K562 (cell line): ENCODE measurements at regions not wholly inside any gene's neighbourhood (a gene's known extent, or its start where the extent isn't known, plus 50 kb on each side); places are given as distances from the start of the nearest gene placed in this dataset.

Source experiments
- ATAC-seq: fragments of 200-7000 bp; cut with Tn5 transposase; 3 replicates; pipeline ENCODE4 v1.9.1; 2020; ENCODE audit warnings: moderate library complexity
- BruUV-seq: library from RNA; stranded (reverse); fragments of 400-500 nt; replicated peaks from 2 replicates; lab custom pipeline; 2021; lab: Mats Ljungman, UMichigan
- CTCF ChIA-PET: fragments of 300-600 bp; formaldehyde crosslinking; extraction: SDS; loops from one replicate; lab custom pipeline; 2021; ENCODE audit warnings: low intra/inter-chr PET ratio; lab: Yijun Ruan, JAX
- POLR2A ChIA-PET: fragments of 300-600, 350-650 bp; sonication (Branson Sonifier 250); formaldehyde crosslinking; extraction: SDS; loops from one replicate; lab custom pipeline; 2021; ENCODE audit warnings: antibody characterized with exemption, inconsistent platforms; lab: Yijun Ruan, JAX
- DNase-seq, 4 experiments: peaks; one replicate each; pipeline versions ENCODE4 v3.0.0 to v3.0.0-alpha.2; 2011 to 2018; ENCODE audit warnings: low spot score in 3 of 4, mixed read lengths in 3 of 4; ENCODE audit errors: extremely low read depth in 1 of 4
- FAIRE-seq: peaks from 2 replicates; lab custom pipeline; 2011; peaks lifted over from hg19 to GRCh38; lab: Jason Lieb, UNC
- H2AFZ ChIP-seq: 2 replicates; pipeline ENCODE4 v1.6.0; 2011; ENCODE audit warnings: low read depth, low read length, control low read depth, inconsistent platforms
- H3K27ac ChIP-seq: fragments of 200-600 bp; 3 replicates; pipeline ENCODE4 v1.8.0; 2011; ENCODE audit warnings: low read depth, mild to moderate bottlenecking, control low read depth, inconsistent platforms, low read length, moderate library complexity, mixed read lengths; ENCODE audit errors: extremely low read depth
- H3K27me3 ChIP-seq, 2 experiments: fragments of 300-600 bp in 1 of 2; 2 replicates in 1 of 2; 3 replicates in 1 of 2; pipeline versions ENCODE4 v1.6.0 to v1.8.0; 2011; ENCODE audit warnings: inconsistent platforms in 2 of 2, low read length in 2 of 2, mild to moderate bottlenecking in 1 of 2, mixed read lengths in 1 of 2, moderate library complexity in 1 of 2; ENCODE audit not compliant: control insufficient read depth in 2 of 2, insufficient read depth in 2 of 2
- H3K36me3 ChIP-seq: fragments of 300-600 bp; 3 replicates; pipeline ENCODE4 v1.8.0; 2011; ENCODE audit warnings: mild to moderate bottlenecking, low read length, inconsistent platforms; ENCODE audit not compliant: control insufficient read depth, insufficient read depth
- H3K4me1 ChIP-seq, 2 experiments: fragments of 200-600 bp in 1 of 2; replicated peaks in 1 of 2; 2 replicates in 1 of 2; 3 replicates in 1 of 2; pipeline versions ENCODE4 v1.5.1 to v1.8.0; 2011; ENCODE audit warnings: inconsistent platforms in 2 of 2, low read length in 2 of 2, mild to moderate bottlenecking in 1 of 2, mixed read lengths in 1 of 2, moderate library complexity in 1 of 2; ENCODE audit not compliant: control insufficient read depth in 2 of 2, insufficient read depth in 2 of 2
- H3K4me2 ChIP-seq: 2 replicates; pipeline ENCODE4 v1.6.1; 2011; ENCODE audit warnings: low read length, control low read depth, inconsistent platforms, mixed read lengths; ENCODE audit not compliant: insufficient read depth
- H3K4me3 ChIP-seq: fragments of 200-600 bp; sonication (generic), shearing (Covaris generic); 2 replicates; pipeline ENCODE4 v1.5.1; 2016; ENCODE audit warnings: control low read depth, inconsistent platforms
- H3K79me2 ChIP-seq: fragments of 200-600 bp; 3 replicates; pipeline ENCODE4 v1.8.0; 2011; ENCODE audit warnings: low read length, inconsistent platforms; ENCODE audit not compliant: control insufficient read depth, insufficient read depth
- H3K9ac ChIP-seq, 2 experiments: 2 replicates each; pipeline versions ENCODE4 v1.6.0 to v1.6.1; 2011; ENCODE audit warnings: low read depth in 2 of 2, low read length in 2 of 2, control low read depth in 1 of 2, inconsistent platforms in 1 of 2, mild to moderate bottlenecking in 1 of 2, mixed read lengths in 1 of 2; ENCODE audit not compliant: insufficient read depth in 1 of 2
- H3K9me1 ChIP-seq: one replicate; pipeline ENCODE4 v1.6.0; 2011; ENCODE audit warnings: inconsistent platforms, mild to moderate bottlenecking, low read length, moderate library complexity; ENCODE audit not compliant: control insufficient read depth, insufficient read depth
- H3K9me3 ChIP-seq: replicated peaks from 2 replicates; pipeline ENCODE4 v1.5.1; 2011; ENCODE audit warnings: low read depth, low read length, inconsistent platforms; ENCODE audit not compliant: control insufficient read depth, insufficient read depth
- H4K20me1 ChIP-seq: replicated peaks from 2 replicates; pipeline ENCODE4 v1.6.1; 2011; ENCODE audit warnings: low read length, inconsistent platforms, mixed read lengths; ENCODE audit not compliant: control insufficient read depth, insufficient read depth
- PCBP2 ChIP-seq: fragments of 200-400 bp; formaldehyde crosslinking; IDR thresholded peaks from 2 replicates; pipeline ENCODE4 v1.6.1; 2018; ENCODE audit warnings: low read length, low read depth, mild to moderate bottlenecking, moderate library complexity; ENCODE audit not compliant: poor library complexity, severe bottlenecking
- RBM39 ChIP-seq: fragments of 200-400 bp; formaldehyde crosslinking; optimal IDR thresholded peaks from 2 replicates; pipeline ENCODE3; 2018; ENCODE audit warnings: low read depth, low read length
- SAFB2 ChIP-seq: fragments of 200-400 bp; formaldehyde crosslinking; IDR thresholded peaks from 2 replicates; pipeline ENCODE4 v1.6.1; 2018; ENCODE audit warnings: borderline replicate concordance, low read length, low read depth, moderate library complexity; ENCODE audit not compliant: severe bottlenecking
- WGBS: fragments of 100-300 bp; shearing (Covaris generic); methylation state at CpG from one replicate; pipeline ENCODE4 v1.1.6; 2016; ENCODE audit warnings: low coverage, mixed read lengths; ENCODE audit not compliant: insufficient coverage; ENCODE audit errors: missing lambda C conversion rate; 5-methylcytosine and 5-hydroxymethylcytosine counted together
- in situ Hi-C: fragments of 300-500 bp; cut with MboI; formaldehyde crosslinking; loops from 4 replicates; pipeline ENCODE4 v1.15.0; 2018; ENCODE audit warnings: inconsistent platforms, mixed read lengths
- intact Hi-C: fragments of 100-400 bp; cut with micrococcal nuclease; formaldehyde crosslinking; loops from 2 replicates; pipeline ENCODE4 v1.14.2; 2022
- TF ChIP-seq, protein P1 (sequence below): sonication (generic); IDR thresholded peaks from 2 replicates; pipeline ENCODE4 v1.6.1; 2016
- TF ChIP-seq, protein P2 (sequence below): fragments of 200-800 bp; sonication (Bioruptor generic); IDR thresholded peaks from 2 replicates; pipeline ENCODE4 v1.6.1; 2017; ENCODE audit warnings: missing genetic modification characterization, missing compliant biosample characterization

DNA sequence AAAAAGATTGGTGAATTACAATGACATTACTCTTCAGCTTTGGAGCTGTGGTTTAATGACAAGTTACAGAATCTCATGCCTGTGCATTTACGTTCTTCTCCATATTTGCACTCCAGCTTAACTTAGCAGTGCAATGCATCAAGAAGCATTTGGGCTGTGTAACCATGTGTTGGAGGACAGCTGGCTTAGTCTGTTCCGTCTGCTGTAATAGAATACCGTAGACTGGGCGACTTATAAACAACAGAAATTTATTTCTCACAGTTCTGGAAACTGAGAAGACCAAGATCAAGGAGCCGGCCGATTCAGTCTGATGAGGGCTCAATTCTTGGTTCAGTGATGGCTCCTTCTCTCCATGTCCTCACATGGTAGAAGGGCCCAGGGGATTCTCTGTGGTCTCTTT lies 943.5 kb downstream of the BCL11B start:
- FAIRE-seq = no peak

More for the DNA sequence above, 943.5 kb downstream of the BCL11B start:
- H3K79me2 ChIP-seq = no peaks in the 10 kb centered on the region
- H2AFZ ChIP-seq = no peak overlapping the region
- ChIA-PET CTCF (no interaction called here), POLR2A (interaction anchor here (0.7 kb wide), 1 partner anchor 15 kb away, joined by 6 read pairs; no protein-coding TSS in a partner anchor)
- H3K9me3 ChIP-seq = no peaks in the 10 kb centered on the region
- BruUV-seq = no TSS peak
- no peak for ATAC-seq
- H3K4me1 ChIP-seq = no peaks in the 10 kb centered on the region
- no peaks in the 10 kb centered on the region for H3K27me3 ChIP-seq
- no peak overlapping the region for H3K9ac ChIP-seq
- H4K20me1 ChIP-seq = no peaks in the 10 kb centered on the region
- no peaks in the 10 kb centered on the region for H3K36me3 ChIP-seq
- H3K27ac ChIP-seq = no peak overlapping the region
- no peak overlapping the region for H3K4me2 ChIP-seq
- H3K9me1 ChIP-seq = no peaks in the 10 kb centered on the region
- no peak for TF ChIP-seq PCBP2
- TF ChIP-seq SAFB2 = no peak
- no peak for TF ChIP-seq RBM39
- TF ChIP-seq, protein P1, sequence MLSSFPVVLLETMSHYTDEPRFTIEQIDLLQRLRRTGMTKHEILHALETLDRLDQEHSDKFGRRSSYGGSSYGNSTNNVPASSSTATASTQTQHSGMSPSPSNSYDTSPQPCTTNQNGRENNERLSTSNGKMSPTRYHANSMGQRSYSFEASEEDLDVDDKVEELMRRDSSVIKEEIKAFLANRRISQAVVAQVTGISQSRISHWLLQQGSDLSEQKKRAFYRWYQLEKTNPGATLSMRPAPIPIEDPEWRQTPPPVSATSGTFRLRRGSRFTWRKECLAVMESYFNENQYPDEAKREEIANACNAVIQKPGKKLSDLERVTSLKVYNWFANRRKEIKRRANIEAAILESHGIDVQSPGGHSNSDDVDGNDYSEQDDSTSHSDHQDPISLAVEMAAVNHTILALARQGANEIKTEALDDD = no peak
- TF ChIP-seq, protein P2, sequence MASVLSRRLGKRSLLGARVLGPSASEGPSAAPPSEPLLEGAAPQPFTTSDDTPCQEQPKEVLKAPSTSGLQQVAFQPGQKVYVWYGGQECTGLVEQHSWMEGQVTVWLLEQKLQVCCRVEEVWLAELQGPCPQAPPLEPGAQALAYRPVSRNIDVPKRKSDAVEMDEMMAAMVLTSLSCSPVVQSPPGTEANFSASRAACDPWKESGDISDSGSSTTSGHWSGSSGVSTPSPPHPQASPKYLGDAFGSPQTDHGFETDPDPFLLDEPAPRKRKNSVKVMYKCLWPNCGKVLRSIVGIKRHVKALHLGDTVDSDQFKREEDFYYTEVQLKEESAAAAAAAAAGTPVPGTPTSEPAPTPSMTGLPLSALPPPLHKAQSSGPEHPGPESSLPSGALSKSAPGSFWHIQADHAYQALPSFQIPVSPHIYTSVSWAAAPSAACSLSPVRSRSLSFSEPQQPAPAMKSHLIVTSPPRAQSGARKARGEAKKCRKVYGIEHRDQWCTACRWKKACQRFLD = no peak
- in situ Hi-C loops = no loop called here
- 0% methylated on average over 5 of the region's 6 CpGs for WGBS
- no peak overlapping the region for H3K4me3 ChIP-seq
- DNase-seq = no peak
- intact Hi-C loops = no loop called here
